ENCODE measurements at regions not wholly inside any gene's neighbourhood (a gene's known extent, or its start where the extent isn't known, plus 50 kb on each side); places are given as distances from the start of the nearest gene placed in this dataset.

DNA sequence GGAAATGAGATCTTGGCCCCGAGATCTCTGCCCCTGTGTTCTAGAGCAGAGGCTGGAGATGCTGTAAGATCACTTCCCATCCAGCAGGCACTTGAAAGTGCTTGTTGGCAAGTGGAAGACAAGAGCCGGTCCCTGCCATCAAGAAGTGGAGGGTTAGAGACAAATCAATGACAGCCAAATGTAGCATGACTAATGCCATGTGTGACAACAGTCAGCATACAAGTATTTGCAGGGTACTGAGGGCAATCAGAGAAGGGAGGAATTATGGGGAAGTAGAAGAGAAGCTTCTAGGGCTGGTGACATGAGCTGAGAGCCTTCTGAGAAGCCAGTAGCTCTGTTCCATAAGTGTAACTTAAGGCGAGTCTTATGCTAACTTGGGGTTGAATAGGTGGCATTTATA, 58.6 kb downstream of the TMEM17 start:
- DNase-seq = no peak

DNA sequence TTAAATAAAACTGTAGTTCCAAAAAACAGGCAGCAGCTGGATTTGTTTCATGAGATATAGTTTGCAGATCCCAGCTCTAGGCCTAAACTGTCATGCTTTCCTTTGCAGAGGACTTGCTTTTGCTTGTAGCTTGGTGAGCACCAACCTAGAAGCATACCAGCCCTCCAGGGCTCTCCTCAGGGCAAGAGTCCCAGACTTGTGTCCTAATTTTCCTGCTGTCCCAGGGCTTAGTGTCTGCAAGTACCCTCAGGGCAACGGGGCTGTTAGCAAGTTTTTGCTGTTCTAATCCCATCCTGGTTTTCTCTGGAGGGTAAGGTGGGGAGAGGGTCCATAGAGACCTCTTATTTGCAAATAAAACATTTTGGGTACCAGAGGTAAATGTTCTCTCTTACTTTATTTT, 59.5 kb downstream of the TMEM17 start:
- DNase-seq = no peak

DNA sequence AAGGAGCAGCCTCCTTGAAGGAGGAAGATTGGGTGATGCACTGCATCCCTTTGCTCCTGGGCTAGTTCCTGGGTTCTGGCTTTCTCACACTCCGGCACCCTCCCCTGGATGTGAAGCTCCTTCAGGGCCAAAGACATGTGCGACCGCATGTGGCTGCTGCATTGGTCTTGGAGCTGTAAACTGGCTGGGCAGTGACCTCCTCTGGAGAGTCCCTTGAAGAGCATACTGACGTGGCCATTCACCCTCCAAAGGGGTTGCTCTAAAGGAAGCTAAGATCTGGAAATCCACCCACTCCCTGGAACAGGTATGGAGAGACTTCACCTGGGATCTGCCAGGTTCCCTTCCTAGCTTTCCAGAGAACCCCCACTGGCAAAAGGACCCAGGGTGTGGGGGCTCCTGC, 62.1 kb downstream of the TMEM17 start:
- no peak for DNase-seq

DNA sequence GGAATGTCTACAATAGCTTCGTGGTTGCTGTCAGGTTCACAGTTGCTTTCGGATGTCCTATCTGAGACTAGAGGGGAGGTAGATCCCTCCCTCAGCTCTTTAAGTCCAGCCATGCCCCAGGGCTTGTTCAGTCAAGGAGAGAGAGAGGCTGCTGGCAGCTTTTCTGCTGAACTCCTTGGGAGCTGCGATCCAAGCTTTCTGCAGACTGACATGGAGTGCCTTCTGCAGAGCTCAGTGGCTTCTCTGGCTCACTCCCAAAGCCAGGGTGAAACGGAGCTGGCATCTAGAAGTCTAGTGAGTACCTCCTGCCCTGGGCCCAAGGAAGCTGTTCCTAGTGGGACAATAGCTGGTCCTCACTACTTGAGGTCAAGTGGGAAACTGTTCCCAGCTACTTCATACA, 62.5 kb downstream of the TMEM17 start:
- DNase-seq = no peak

DNA sequence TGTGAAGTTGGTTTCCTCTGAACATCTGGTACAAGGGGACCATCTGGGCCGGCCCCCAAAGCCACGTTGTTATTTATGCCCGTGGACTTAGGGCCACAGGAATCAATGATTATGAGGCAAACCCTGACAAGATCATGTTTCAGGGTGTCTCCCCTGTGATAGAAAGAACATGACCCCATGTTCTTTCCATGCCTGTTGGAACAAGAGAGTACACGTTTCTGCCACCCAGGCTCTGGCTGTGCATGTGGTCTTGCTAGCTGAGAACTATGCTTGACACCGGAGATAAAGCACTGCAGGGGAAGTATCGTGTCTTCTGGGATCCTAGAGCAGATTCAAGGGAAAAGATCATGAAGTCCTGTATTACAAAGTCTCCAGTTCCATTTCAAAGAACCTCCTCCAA, 64.2 kb downstream of the TMEM17 start:
- DNase-seq = no peak

DNA sequence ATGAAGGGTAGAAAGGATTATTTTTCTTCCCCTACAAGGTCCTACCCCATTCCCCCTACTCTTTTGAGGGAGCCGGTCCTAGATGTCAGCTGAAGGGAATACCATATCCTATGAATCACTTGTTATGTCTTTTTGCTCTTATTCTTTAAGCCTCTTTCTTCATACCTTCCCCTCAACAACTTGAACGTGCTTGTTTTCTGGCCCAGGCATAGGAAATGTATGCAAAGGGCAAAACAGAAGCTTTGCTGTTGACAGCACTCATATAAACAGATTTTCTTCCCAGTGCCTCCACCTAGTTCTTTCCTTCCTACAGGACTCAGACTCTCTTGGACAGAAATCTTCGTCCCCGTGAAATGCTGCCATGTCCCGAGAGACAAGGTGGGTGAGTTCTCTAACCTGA, 64.6 kb downstream of the TMEM17 start:
- DNase-seq = no peak

DNA sequence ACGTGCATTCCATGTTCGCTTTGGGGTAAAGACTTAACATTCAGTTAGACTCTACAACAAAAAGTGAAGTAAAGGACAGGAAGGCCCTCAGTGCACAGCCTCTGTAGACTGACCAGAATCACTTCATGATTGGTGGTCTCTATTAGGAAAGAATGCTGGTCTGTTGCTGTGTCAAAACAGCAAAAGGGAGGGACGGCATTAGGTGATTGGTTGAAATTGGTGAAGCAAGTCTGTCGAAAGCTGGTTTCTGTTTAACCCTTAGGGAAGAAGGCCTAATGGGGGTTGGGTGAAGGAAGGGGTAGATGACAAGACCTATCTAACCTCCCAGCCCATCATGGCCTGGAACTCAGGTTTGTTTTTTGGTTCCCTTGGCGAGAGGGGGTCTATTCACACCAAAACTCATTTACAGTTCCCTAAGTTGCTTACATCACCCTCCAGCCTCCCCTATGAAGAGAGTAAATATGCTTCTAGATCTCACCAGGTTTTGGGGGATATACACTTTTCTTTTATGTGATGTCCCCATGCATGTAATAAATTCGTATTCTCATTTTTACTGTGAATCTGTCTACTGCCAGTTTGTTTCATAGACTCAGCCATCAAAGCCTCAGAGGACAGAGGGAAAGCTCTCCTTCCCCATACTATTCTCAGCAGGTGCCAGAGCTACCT, 65.6 kb downstream of the TMEM17 start:
- DNase-seq = no peak

DNA sequence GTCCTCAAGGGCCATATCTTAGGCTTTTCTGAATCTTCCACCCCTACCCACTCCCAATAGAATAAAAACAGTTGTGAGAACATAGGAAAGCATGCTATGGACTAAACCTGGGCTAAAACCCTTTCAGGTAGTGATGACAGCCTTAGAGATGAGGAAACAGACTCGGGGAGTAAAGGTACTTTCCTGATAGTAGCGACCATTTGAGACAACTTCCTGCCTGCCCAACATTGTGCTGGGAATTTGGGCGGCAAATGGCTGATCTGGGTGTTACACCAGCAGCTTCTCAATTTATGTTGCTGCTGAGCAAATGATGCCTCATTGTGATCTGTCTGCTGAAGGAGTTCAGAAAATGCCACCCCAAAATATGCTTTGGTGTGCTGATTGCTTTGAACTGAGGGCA, 66.6 kb downstream of the TMEM17 start:
- no peak for DNase-seq

DNA sequence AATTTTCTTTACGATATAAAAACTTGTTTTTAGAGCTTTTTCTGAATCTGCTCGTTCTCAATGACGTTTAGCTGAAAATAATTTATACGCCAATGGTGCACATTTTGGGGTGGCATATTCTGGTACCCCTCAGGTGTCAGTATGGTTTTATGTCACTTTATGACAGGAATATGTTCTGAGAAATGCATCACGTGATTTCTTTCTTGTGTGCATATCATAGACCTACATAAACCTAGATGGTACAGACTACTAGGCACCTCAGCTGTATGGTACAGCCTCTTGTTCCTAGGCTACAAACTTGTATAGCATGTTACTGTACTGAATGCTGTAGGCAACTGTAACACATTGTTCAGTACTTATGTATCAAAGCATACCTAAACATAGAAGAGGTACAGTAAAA, 68.2 kb downstream of the TMEM17 start:
- DNase-seq = no peak

DNA sequence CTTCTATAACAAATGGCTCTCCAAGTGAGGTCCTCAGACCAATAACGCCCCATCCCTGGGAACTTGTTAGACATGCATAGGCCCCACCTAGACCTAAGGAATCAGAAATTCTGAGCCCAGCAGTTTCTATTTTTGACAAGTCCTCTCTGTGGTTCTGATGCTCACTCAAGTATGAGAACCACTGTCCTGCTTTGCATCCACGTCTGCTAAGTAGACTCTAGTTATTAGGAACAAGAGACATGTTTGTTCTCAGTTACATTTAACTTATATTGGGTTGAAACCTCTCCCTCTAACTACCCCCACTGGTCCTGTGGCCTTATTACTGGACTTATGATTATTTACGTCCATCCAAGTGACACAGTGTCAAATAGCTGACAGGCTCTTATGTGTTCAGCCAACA, 70.3 kb downstream of the TMEM17 start:
- DNase-seq = no peak

DNA sequence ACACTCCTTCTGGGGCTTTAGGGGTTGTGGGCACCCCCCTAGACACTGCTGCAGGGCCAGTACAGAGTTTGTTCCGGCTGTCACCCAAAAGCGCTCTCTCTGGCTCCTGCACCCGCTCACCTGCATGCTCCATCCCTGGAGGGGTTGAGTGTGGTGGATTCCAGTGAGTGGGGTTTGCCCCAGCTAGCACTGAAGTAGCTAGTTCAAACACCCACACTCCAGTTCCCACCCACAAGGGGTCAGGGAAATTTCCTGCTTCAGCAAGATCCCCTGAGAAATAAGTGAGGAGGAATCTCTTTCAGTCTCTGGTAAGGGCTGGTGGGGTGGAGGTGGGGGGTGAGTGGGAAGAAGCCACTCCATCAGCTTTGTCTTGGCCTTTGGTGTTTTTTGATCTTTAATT, 73.6 kb downstream of the TMEM17 start:
- no peak for DNase-seq

DNA sequence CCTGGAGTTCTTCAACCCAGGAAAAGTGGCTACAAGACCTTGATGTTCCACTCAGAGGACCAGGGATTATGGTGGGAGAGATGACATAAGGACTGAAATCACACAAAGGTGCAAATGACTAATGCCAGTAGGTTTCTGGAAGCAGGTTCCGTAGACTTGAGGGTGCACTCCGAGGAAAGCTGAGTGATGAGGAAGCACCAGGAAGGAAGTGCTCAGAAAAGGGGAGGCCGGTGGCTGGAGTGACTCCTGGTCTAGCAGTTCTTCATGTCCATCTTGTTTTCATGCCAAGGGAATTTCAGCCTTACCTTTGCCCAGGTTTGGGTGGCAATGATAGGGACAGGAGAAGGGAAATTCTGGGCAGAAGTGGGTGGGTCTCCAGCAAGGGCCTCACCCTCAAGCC, 74.5 kb downstream of the TMEM17 start:
- no peak for DNase-seq

DNA sequence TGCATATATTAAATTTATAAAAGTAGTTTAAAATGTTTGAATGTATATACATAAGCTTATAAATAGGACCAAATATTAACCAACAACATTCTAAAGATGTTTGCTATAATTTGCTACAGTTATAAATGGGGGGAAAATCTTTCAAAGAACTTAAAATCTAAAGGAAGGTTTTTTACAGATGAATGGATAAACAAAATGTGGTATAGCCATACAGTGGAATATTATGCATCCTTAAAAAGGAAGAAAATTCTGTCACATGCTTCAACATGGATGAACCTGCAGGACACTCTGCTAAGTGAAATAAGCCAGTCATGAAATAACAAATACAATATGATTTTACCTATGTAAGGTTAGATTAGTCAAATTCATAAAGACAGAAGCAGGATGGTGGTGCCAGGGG, 75.8 kb downstream of the TMEM17 start:
- DNase-seq = no peak

DNA sequence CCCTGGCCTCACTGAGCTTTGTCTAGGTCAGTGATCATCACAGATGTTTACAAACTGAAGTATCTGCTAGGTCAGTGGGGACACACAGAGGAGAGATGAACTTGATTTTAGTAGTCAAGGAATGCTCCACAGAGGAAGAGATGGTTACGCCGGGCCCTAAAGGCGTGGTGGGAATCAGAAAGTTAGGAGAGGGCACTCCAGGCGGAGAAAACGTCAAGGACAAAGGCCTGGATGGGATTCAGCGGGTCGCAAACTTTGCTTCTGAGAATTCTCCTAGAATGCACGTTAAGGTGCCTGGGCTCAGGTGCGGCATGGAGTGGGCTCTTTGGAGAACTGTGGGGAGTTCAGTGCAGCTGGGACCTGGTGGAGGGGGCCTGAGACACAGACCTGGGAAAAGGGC, 78.8 kb downstream of the TMEM17 start:
- no peak for DNase-seq

DNA sequence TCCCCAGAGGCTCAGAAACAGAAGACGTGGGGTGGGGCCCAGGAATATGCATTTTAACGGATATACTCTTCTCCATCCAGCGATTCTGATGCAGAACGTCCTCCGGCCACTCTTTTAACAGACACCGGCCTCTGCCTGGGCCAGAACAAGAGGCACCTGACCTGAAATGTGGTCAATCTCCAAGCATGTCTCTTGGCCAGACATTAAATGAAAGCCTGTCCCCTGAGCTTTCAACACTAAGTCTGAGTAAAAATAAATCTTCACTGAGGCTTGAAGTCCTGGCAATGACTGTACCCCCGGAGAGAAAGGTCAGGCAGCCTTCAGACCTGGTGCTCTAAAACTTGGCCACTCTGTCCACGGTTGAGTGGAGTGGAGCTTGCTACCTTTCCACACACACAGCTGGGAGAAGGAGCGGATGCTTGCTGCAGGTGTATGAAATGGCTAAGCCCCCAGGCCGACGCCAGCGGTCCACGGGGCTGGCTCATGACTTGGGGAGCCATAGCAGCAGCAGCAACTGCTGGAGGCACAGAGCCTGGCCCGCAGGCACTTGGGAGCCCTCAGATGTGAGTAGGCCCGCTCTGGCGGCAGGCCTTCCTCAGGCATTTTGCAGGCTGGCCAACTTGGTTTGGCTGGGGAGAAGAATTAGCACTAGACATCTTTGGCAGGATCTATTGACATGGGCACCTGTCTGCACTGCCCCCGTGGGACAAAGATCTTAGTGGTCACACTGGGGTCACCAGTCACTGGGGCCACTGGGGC, 79.7 kb downstream of the TMEM17 start:
- DNase-seq = no peak

DNA sequence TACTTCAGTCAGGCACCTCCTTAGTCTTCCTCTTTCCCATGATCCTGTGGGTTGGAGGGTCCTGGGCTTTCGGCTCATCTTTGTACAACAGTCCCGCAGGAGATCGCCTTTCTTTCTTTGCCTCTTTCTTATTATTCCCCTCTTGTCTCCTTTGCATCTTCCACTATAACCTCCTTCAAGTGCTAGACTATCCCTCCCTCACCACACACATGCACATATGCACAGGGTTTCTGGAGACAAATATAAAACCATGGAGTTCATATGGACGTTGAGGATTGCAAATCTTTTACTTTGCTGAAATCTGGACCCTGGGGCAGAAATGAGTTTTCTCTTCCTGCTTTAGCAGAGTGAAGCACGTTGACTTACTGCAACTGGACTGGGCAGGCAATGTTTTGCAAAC, 80.3 kb downstream of the TMEM17 start:
- no peak for DNase-seq

DNA sequence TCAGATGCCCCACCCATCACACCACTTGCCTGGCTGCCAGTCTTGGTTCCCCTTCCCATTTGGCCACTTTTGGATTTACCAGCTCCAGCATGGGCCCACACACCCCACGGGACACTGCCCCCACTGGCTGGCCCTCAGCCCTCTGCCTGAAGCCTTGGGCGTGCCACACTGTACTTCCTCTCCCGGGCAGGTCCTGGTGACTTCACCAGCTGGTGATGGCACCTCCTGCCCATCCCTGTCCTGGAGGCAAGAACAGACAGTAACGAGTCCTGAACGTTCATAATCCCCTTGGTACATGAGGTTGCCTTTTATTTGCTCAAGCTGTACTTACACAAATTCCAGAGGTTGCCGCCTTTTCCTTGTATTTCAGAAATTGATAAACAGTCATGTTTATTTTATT, 81.1 kb downstream of the TMEM17 start:
- DNase-seq = no peak

DNA sequence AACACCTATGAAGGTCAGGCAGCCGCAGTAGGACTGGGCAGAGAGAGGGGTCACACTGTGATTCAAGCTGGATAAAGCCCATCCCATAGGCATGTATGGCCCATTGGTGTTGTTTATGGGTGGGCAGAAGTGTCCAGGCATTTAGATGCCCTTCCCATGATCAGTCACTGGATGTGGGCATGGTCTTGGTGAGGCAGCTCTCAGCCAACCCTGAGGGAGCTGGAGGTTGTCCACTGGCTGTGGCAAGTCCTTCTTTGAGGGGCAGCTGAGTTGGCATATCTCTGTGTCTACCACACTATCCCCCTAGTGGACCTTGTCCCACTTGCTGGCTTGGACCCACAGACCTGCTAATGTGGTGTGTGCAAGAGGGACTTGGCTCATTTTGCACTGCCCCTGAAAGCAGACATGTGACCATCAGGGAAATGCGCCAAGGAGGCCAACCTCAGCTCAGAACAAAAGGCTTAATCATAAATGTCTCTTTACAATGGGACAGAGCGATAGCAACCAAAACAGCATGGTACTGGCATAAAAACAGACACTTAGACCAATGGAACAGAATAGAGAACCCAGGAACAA, 82.0 kb downstream of the TMEM17 start:
- DNase-seq = no peak

DNA sequence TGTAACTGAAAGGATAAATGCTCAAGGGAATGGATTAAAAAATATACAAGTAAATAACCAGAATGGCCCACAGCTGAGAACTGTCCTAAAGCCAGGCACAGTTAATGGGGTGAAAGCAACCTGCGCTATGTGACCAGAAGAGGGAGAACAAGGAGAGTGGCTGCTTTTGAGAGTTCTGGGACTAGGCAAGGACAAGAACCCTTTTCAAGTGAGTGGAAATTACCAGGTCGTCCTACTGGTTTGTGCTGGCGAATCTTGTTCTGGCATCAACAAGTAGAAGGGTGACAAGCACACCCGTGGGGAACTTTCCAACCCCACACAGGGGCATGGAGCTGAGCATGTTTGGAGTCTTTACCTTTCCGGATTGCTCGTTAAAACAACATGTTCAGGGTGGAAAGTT, 82.8 kb downstream of the TMEM17 start:
- DNase-seq = no peak

DNA sequence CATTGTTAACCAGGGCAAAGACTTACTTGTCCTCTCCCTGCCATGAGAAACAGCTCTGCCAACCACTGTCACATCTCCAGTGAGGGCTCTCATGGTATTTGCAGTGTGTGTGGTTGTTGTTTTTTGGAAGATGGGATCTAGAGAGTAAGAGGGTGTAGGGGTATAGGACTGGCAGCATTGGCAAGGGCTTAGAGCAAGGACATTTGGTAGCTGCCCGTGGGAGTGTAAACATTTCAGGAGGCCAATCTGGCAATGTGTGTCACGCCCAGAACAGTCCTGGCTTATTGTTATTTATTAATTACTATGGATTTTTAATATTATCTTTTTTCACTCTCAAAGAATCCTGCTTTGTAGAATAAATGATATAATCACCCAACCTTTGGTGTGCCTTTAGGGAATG, 90.5 kb downstream of the TMEM17 start:
- no peak for DNase-seq

DNA sequence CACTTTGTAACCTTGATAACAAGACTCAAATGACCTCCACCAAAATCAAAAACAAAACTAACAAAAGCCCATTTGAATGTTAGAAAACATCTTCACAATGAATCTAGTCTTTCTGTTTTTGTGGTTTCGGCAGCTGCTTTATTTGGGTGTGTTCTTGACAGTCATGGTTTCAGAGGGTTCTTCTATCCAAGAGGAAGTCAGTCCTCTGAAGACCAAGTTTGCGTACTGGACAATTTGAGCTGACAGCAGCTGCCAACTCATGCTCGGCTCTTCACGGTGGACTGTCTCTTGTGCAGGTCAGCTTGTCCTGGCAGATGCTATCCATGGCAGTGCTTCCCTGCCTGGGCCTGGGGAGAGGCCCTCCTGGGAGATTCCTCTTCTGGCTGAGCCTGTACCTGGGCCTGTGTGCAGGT, 91.0 kb downstream of the TMEM17 start:
- no peak for DNase-seq

DNA sequence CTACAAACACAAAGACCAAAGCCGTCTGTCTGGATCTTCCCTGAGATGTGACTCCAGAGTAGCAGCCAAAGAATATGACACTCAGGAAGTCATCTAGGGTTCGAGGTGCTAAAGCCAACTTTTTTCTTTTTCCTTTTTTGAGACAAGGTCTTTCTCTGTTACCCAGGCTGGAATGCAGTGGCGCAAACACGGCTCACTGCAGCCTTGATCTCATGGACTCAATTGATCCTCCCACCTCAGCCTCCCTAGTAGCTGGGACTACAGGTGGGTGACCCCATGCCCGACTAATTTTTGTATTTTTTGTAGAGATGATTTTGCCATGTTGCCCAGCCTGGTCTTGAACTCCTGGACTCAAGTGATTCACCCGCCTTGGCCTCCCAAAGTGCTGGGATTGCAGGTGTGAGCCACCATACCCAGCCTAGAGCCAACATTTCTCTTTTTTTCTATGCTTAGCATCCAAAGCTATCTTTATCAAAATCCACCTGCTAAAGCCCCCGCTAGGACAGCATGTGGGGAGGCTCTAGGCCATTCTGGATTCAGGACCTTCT, 92.8 kb downstream of the TMEM17 start:
- no peak for DNase-seq

DNA sequence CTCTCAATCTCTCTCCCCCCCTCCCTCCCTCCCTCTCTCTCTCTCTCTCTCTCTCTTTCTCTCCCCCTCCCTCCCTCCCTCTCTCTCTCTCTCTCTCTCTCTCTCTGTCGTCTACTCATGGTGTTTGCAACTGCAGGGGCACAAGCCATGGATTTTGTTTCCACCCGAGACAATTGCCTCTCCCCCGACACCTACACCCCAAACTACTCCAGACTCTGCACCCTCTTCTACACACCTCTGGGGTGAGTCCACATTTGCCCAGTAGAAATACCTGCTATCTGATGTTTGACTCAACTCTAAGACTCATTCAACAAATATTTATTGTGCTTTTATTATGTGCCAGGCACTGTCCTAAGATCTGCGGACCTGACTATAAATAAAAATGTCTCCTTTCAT, 93.7 kb downstream of the TMEM17 start:
- DNase-seq = no peak

DNA sequence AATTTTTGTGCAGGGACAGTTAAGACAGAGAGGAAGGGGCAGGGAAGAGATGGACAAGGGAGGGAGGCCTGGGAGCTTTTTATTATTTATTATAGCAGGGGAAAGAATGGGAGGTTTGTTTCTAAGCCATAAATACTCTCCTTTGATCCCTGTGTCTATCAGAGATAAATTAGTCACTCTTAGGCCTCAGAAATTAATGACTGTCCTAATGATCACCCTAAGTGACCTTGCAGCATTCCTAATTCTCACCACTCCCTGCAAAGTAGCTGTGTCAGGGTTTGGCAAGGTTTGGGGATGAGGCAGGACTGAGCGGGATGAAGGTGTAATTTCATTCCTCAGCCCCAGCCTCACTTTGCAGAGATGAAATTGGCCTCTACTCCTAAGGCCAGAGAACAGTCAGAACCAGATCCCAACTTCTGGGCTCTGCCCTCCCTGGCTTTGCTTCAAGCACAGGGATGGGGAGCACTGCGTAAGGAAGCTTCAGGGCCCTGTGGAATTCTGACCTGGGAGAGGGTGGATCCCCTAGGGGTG, 95.0 kb downstream of the TMEM17 start:
- DNase-seq = no peak

Data from skin of body (tissue), 1 donor.